ENCODE measurements at regions not wholly inside any gene's neighbourhood (a gene's known extent, or its start where the extent isn't known, plus 50 kb on each side); places are given as distances from the start of the nearest gene placed in this dataset.
"Not testable (repeated sequence)": the region's sequence is repeated elsewhere in the genome, so short reads cannot be mapped to it uniquely, and the experiment has no call there.

GRCh38 chr9:25461416-25461815, 216.8 kb downstream of the TUSC1 start:
- no peaks in the 10 kb centered on the region for H3K36me3 ChIP-seq
- H3K27ac ChIP-seq: no peak overlapping the region
- DNase-seq (ENCODE audit: low spot score in 2 of 2): no peak
- H3K4me3 ChIP-seq: no peak overlapping the region
- no peaks in the 10 kb centered on the region for H3K27me3 ChIP-seq
- intact Hi-C loops (cut with DNase I): no loop called here
- no peaks in the 10 kb centered on the region for H3K9me3 ChIP-seq
- TF ChIP-seq CTCF (IDR thresholded peaks at IDR 0.05): no peak
- H3K4me1 ChIP-seq: no peaks in the 10 kb centered on the region

DNA sequence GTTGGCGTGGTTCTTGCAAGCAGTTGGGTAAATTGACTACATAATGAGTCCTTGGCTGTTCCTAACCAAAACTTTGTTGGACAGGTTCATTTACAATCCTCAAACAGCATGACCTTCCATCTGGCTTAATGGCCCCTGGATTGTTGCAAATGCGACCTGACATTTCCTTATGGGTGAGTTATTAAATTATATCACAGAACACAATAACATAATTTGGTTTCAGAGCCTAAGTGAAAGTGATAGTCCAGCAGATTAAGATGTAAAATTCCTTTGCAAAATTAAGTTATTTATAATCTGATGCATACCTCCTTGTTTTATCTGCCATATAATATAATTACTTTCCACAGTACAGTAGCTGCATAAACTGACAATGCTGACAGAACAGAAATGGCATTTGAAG, 224.4 kb downstream of the TUSC1 start:
- no peak overlapping the region for H3K27ac ChIP-seq
- H3K27me3 ChIP-seq: no peaks in the 10 kb centered on the region
- no peaks in the 10 kb centered on the region for H3K36me3 ChIP-seq
- no peak for TF ChIP-seq CTCF (IDR thresholded peaks at IDR 0.05)
- intact Hi-C loops (cut with DNase I): no loop called here
- H3K9me3 ChIP-seq: no peaks in the 10 kb centered on the region
- H3K4me1 ChIP-seq: no peaks in the 10 kb centered on the region
- DNase-seq (ENCODE audit: low spot score in 2 of 2): no peak
- no peak overlapping the region for H3K4me3 ChIP-seq

GRCh38 chr9:25449503-25449902, 228.7 kb downstream of the TUSC1 start:
- intact Hi-C loops (cut with DNase I): no loop called here
- no peak for DNase-seq (ENCODE audit: low spot score in 2 of 2)

GRCh38 chr9:25445721-25446120, 232.5 kb downstream of the TUSC1 start:
- H3K27me3 ChIP-seq; H3K4me1 ChIP-seq; H3K4me3 ChIP-seq; H3K27ac ChIP-seq; intact Hi-C loops (cut with DNase I); H3K36me3 ChIP-seq; DNase-seq (ENCODE audit: low spot score in 2 of 2); H3K9me3 ChIP-seq: not testable (repeated sequence)

More at GRCh38 chr9:25449503-25449902, 228.7 kb downstream of the TUSC1 start:
- Histone ChIP-seq H3K36me3 (no peaks in the 10 kb centered on the region), H3K27me3 (no peaks in the 10 kb centered on the region), H3K27ac (no peak overlapping the region), H3K4me3 (no peak overlapping the region), H3K4me1 (no peaks in the 10 kb centered on the region), H3K9me3 (no peaks in the 10 kb centered on the region)
- TF ChIP-seq CTCF (IDR thresholded peaks at IDR 0.05): no peak

DNA sequence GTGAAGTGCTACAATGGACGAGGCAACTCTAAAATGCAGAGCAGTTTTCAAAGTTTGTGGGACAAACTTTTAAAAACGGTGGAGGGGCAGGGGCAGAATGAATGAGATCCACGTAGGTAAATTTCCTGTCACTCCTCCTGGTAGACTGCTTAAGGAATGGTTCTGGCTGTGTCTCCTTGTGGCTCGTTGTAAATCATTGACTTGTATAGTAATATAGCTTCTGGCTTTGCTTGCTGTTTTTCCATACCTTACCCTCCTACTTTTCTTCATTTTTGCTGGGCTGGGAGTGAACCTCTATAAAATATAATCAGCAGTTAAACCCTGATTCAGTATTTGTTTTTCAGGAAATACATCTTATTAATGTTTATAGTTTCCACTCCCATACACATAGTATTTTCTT, 235.7 kb downstream of the TUSC1 start:
- intact Hi-C loops (cut with DNase I): no loop called here
- Histone ChIP-seq H3K36me3 (no peaks in the 10 kb centered on the region), H3K4me1 (no peaks in the 10 kb centered on the region), H3K27me3 (no peaks in the 10 kb centered on the region), H3K4me3 (no peak overlapping the region), H3K27ac (no peak overlapping the region), H3K9me3 (no peaks in the 10 kb centered on the region)
- no peak for TF ChIP-seq CTCF (IDR thresholded peaks at IDR 0.05)
- DNase-seq (ENCODE audit: low spot score in 2 of 2): no peak

DNA sequence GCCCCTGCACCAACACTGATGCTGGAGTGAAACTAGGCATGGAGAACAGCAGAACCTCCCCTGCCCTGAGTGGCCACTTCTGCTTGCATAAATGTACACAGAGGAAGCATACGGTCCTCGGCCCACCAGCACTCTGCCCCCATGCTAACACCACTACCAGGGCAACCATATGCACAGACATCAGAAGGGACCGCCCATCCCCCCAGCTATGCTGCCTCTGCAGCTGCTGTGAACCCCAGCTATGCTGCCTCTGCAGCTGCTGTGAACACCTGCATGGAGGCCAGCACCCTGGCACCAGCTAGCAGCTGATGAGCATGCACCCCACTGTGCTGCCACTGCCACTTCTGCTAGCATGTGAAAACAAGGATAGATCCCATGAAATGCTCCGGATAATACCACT, 250.3 kb downstream of the TUSC1 start:
- TF ChIP-seq CTCF (IDR thresholded peaks at IDR 0.05): no peak
- DNase-seq (ENCODE audit: low spot score in 2 of 2): no peak
- intact Hi-C loops (cut with DNase I): no loop called here
- no peak overlapping the region for H3K4me3 ChIP-seq
- no peaks in the 10 kb centered on the region for H3K9me3 ChIP-seq
- no peaks in the 10 kb centered on the region for H3K4me1 ChIP-seq
- no peak overlapping the region for H3K27ac ChIP-seq
- no peaks in the 10 kb centered on the region for H3K36me3 ChIP-seq
- H3K27me3 ChIP-seq: no peaks in the 10 kb centered on the region

Data from ascending aorta (tissue), 2 donors.